NCI-H524 (cell line): ENCODE measurements at regions not wholly inside any gene's neighbourhood (a gene's known extent, or its start where the extent isn't known, plus 50 kb on each side); places are given as distances from the start of the nearest gene placed in this dataset.

Experiments used
- DNase-seq, 2 experiments: peaks; one replicate each; lab custom pipeline; 2025; lab: John Stamatoyannopoulos, UW

- no peak for DNase-seq
Observed at GRCh38 chr9:26742828-26743476, 149.7 kb downstream of the CAAP1 start.

- no peak for DNase-seq
Observed at GRCh38 chr9:26735160-26735559, 157.4 kb downstream of the CAAP1 start.

DNA sequence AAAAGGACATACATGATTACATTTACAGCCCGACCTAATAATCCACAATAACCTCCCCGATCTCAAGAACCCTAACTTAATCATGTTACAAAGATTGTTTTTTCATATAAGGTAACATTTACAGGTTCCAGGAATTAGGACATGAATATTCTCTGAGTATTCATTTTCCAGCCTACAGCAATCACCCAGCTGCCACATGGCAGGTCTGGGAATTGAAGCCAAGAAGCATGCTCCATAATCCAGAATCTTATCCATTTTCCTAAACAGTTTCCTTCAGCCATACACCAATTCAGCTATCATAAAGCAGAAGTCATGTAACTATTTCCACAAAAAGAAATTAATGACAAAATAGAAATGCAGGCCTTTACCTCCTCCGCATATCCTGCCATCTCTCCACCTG lies 163.4 kb downstream of the CAAP1 start:
- peak in 1 of 2 experiments; percentile 3 for DNase-seq

- no peak for DNase-seq
Observed at GRCh38 chr9:26727471-26727870, 165.1 kb downstream of the CAAP1 start.

DNA sequence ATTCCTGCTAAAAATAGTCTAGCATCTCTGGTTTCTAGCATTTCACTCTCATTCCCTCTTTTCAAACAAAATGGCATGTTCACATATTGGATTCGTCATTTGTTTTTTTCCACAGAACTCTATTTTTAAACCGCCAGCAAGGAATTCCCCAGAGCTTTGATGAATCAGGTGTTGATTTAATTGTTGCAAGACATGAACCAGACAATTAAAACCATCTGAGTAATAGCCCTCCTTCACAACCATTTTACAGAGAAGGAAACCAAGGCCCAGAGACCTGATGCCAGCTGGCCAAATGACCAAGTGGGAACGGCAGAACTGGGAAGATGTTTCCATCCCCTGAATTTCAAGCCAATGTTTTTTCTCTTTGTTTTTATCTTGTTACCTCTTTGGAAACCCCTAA lies 167.0 kb downstream of the CAAP1 start:
- no peak for DNase-seq

GRCh38 chr9:26723486-26723885 lies 169.1 kb downstream of the CAAP1 start:
- DNase-seq: no peak

DNA sequence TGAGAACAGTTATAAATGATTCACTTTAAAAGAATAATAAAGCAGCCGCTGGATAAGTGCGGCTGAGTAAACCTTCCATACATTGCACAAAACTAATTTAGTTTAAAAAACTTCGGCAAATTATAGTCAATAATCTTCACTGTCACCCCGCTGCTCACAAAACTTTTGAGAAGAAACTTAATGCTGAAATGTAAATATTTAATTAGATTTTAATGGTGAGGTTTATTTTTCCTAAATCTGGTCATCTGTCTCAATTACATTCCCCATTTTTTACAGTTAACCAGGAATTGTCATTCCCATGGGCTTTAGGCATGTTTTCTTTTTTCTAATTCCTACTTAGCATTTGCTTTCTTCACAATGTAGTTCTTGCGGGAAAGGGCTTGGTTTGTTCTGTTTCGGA lies 169.8 kb downstream of the CAAP1 start:
- DNase-seq: no peak

DNA sequence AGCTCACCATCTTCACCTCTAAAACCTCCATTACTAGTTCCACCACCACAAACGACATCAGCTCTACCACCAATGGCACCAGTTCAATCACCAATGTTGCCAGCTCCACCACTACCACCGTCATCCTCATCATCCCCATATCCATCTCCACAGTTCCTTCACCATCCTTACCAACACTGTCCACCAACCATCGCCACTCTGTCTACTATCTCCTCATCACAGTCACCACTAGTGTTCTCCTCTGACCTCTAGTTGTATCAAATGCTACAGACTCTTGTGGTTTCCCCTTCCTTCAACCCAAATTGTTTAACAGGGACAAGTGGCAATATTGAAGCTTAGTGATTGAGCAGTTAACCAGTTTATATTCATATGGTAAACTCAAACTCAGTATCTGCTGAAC lies 182.6 kb downstream of the CAAP1 start:
- no peak for DNase-seq

DNA sequence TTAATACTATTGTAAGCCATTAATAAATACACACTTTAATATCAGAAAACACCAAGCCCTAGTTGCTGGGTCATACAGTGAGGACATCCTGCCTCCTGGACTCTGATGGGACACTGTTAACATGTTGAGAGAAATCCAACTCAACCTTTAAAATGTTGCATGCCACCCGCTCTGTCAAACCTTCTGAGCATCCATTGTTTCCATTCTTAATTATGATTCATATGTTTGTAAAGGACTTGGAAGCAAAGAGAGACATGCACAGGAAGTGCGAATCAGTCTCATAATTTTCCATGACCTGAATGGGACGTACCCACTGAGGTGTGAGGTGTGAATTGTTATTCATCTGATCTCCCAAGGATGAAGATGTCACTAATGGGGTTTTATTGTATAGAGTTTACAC lies 186.4 kb downstream of the CAAP1 start:
- DNase-seq: no peak

GRCh38 chr9:26695298-26695622 lies 197.3 kb downstream of the CAAP1 start:
- DNase-seq: no peak

GRCh38 chr9:26694381-26695297 lies 198.0 kb downstream of the CAAP1 start:
- no peak for DNase-seq

GRCh38 chr9:26689041-26689440 lies 203.6 kb downstream of the CAAP1 start:
- DNase-seq: no peak

GRCh38 chr9:26687421-26687820 lies 205.2 kb downstream of the CAAP1 start:
- no peak for DNase-seq

GRCh38 chr9:26685818-26686217 lies 206.8 kb downstream of the CAAP1 start:
- DNase-seq: no peak

DNA sequence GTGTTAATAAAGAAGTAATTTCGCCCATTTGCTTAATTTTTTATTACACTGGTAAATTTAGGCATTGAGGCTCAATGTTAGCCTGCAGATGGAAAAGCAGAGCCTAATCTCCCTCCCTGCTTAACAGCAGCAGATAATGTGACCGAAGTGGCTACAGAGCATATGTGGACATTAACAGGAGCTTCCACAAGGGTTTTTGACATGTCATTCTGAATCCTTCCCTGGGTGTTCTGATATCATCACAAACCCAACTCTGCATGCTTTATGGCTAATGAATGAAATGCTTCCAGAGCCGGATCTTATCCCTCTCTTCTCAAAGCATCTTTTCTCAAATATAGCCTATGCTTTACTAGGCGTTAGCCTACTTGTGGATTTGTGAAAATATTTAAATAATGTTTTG lies 208.6 kb downstream of the CAAP1 start:
- DNase-seq: peak in 1 of 2 experiments; percentile 46

GRCh38 chr9:26682796-26683496 lies 209.7 kb downstream of the CAAP1 start:
- no peak for DNase-seq

- no peak for DNase-seq
Observed at GRCh38 chr9:26682041-26682440, 210.6 kb downstream of the CAAP1 start.

DNA sequence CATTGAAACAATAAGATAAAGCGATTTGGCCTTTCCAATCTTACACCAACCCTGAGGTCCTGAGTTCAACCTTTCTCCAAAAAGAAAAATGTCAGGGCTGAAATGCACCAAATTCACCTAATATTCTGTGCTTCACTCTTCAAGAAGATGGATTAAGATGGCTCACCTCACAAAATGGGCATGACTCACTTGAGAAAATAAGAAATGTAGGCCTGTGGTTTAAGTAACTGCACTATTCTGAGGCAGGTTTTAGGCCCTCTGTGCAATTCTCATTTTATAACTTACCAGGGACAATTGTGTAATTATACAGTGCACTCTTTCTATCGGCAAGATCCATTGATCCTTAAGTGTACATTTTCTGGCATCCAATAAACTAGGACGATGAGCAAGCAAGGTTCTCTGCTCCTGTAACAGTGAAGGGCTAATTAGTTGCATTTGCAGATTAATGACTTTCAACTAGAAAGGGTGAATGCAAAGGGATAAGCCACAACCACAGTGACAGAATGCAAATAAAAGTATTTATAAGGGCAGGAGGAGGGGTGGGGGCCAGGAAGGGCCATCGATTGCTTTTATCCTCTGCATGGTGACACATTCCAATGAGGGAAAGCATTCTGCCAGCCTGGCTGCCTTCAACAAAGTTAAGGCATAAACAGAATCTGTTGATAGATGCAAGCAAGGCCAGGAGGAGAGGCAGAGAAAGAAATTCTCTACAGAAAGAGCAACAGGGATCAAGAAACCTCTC lies 214.5 kb downstream of the CAAP1 start:
- DNase-seq: no peak

- DNase-seq: no peak
Observed at GRCh38 chr9:26675035-26675434, 217.6 kb downstream of the CAAP1 start.

GRCh38 chr9:26673261-26673660 lies 219.3 kb downstream of the CAAP1 start:
- no peak for DNase-seq

DNA sequence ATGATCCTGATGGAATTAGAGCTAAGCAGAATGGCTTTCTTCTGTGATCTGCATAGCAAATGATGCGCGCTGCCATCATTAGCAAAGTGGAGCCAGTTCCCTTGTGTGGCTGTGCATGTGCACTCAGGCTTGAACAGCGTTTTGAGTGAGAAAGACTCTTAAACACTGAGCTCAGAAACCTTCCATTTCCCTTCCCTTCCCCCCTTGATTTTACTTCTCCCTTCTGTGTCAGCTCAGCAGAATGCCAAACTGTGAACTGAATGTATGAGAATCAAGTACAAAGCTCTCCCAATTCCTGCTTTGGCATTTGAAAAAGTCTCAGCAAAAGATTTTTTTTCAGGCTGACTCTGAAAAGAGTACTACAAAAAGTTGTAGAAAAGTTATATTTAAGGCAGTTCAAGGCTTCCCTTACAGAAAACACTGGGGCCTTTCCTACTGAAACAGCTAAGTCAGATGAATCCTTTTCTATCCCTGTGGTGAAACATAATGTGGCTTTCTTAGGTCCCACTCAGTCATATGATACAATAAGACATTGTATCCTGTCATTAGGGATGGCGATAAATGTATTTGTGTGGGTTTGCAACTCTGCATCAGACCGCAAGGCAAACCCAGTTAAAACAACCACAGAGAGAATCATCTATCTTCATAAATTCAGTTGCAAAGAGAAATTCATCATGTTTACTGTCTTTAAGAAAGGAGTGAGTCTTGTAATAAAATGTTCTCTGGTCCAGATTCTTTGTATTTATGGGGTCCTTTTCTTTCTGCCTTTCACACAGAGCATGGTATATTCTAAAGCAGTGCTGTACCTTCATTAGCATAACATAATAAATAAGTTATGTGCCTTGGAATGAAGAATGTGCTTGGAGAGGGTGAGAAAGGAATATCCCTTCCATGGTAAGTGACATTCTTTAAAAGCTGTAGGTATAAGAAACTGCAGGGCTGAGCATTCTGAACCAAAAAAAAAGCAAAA lies 222.6 kb downstream of the CAAP1 start:
- no peak for DNase-seq
